ENCODE measurements at regions not wholly inside any gene's neighbourhood (a gene's known extent, or its start where the extent isn't known, plus 50 kb on each side); places are given as distances from the start of the nearest gene placed in this dataset.

DNA sequence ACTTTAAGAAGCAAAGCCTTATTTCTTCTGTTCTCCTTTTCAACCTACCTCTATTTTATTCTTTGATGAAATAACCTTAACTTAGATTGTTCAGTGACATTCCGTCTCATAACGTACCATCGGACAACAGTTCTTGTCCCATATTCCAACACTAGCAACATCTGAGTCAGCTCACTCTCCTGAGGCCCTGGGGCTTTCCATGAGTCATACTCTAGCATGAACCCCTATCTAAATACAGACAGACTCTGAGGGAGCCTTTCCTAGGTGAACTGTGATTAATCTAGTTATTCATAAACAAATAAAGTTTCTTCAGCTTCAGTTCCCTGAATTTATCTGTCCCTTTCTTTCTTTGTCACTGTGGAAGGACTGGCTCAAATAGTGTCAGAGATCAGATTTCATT is 168.7 kb upstream of the LYZL1 start:
- TF ChIP-seq, protein P1, sequence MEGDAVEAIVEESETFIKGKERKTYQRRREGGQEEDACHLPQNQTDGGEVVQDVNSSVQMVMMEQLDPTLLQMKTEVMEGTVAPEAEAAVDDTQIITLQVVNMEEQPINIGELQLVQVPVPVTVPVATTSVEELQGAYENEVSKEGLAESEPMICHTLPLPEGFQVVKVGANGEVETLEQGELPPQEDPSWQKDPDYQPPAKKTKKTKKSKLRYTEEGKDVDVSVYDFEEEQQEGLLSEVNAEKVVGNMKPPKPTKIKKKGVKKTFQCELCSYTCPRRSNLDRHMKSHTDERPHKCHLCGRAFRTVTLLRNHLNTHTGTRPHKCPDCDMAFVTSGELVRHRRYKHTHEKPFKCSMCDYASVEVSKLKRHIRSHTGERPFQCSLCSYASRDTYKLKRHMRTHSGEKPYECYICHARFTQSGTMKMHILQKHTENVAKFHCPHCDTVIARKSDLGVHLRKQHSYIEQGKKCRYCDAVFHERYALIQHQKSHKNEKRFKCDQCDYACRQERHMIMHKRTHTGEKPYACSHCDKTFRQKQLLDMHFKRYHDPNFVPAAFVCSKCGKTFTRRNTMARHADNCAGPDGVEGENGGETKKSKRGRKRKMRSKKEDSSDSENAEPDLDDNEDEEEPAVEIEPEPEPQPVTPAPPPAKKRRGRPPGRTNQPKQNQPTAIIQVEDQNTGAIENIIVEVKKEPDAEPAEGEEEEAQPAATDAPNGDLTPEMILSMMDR (IDR thresholded peaks at IDR 0.05) = no peak
- TF ChIP-seq EP300 (IDR thresholded peaks at IDR 0.05) (no peak), POLR2AphosphoS5 (IDR thresholded peaks at IDR 0.05) (no peak), POLR2A (IDR thresholded peaks at IDR 0.05; ENCODE audit: low read depth) (no peak)
